HG02623 (cell line): ENCODE measurements at regions not wholly inside any gene's neighbourhood (a gene's known extent, or its start where the extent isn't known, plus 50 kb on each side); places are given as distances from the start of the nearest gene placed in this dataset.

Experiments used
- ATAC-seq: cut with Tn5 transposase; IDR thresholded peaks from one replicate; pipeline ENCODE4 v1.9.1; 2021; ENCODE audit warnings: moderate library complexity; ENCODE audit not compliant: unreplicated experiment

DNA sequence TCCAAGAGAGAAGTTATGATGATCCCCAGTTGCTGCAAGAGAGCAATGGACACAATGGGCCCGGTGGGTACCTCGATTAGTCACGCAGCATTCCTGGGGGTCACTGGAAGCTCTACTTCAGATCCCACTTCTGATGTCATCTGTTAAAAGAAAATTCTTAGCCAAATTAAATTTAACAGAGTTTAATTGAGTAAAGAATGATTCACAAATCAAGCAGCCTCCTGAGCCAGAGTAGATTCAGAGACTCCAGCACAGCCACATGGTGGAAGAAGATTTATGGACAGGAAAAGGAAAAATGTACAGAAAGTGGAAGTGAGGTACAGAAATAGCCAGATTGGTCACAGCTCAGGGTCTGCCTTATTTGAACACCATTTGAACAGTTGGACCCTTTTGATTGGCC is 107.5 kb downstream of the SPTSSA start:
- no peak for ATAC-seq

DNA sequence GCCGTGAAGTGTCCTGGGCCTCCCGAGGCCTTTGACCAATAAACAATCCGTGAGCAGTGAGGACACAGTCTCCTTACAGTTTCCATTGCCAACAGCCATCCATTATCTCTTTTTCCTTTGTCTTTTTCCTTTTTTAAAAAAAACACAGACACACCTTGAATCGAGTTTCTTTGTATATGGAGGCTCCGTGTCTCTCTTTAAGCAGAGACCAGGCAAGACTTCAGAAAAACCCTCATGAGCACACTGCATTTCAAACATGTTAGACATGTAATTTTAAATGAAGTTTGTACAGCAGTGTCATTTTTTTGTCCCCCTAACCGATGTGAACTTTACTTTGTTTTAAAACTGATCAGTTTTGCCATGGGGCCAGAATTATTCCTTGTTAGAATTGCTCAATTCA is 111.1 kb downstream of the SPTSSA start:
- no peak for ATAC-seq

DNA sequence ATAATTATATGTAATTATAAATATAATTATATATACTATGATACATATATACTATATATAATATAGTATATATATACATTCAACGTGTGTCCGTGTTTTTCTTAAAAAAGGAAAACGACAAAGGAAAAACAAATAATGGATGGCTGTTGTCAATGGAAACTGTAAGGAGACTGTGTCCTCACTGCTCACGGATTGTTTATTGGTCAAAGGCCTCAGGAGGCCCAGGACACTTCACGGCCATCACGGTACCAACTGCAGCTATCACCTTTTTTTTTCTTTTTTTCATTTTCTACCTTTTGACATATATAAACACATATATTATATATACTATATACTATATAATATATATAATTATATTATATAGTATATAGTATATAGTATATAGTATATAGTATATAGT is 113.4 kb downstream of the SPTSSA start:
- no peak for ATAC-seq

GRCh38 chr14:34347683-34348082 is 114.4 kb downstream of the SPTSSA start:
- peak; percentile 57 for ATAC-seq

- ATAC-seq: no peak
Measured at GRCh38 chr14:34345718-34346465, 116.1 kb downstream of the SPTSSA start.

DNA sequence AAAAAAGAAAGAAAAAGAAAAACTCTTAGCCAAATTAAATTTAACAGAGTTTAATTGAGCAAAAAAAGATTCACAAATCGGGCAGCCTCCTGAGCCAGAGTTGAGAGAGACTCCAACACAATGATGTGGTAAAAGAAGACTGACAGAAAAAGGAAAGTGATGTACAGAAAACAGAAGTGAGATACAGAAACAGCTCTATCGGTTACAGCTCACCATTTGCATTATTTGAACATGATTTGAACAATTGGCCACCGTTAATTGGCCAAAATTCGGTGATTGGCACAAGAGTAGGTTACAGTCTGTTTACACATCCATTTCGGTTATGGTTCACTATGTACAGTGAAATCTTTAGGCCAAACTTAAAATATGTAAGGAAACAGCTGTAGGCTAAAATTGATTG is 117.7 kb downstream of the SPTSSA start:
- ATAC-seq: no peak

GRCh38 chr14:34340025-34340625 is 121.9 kb downstream of the SPTSSA start:
- no peak for ATAC-seq

GRCh38 chr14:34338056-34338455 is 124.0 kb downstream of the SPTSSA start:
- no peak for ATAC-seq

DNA sequence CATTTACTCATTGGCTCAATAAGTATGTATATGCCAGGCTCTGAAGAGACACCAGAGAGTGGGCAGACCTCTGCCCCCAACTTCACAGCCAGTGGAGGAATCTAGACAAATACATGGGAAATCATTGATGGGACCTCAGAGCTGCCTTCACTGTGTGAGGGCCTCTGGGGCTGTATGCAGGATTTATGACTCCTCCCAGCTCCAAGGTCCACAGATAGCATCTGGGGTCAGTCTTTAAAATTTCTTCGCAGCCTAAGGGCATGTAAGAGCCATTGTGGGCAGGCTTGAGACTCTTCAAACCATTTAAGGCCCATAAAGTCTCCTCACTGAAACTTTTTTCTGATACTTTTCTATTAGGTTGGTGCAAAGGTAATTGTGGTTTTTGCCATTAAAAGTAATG is 125.5 kb downstream of the SPTSSA start:
- ATAC-seq: no peak

GRCh38 chr14:34335968-34336367 is 126.1 kb downstream of the SPTSSA start:
- ATAC-seq: no peak

- ATAC-seq: no peak
Measured at GRCh38 chr14:34334329-34334728, 127.7 kb downstream of the SPTSSA start.

- ATAC-seq: peak; percentile 81
Measured at GRCh38 chr14:34331728-34332623, 130.1 kb downstream of the SPTSSA start.

DNA sequence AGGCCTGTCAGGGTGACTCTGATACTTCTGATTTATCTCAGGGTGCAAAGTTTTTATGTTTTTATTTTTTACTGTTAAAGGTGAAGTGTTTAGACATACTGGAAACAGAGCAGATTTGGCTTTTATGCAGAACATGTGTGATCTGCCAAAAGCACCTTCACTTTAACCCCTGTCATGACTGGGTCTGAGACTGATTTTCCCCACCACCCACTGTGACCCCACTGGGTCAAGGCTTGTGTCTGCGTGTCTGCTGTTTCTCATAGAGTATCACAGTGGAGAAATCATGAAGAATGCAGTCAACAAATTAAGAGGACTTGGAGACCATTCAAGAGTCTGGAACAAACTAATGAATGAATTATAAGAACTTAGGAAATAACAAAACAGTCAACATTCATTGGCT is 131.2 kb downstream of the SPTSSA start:
- no peak for ATAC-seq

GRCh38 chr14:34329301-34329700 is 132.7 kb downstream of the SPTSSA start:
- no peak for ATAC-seq

DNA sequence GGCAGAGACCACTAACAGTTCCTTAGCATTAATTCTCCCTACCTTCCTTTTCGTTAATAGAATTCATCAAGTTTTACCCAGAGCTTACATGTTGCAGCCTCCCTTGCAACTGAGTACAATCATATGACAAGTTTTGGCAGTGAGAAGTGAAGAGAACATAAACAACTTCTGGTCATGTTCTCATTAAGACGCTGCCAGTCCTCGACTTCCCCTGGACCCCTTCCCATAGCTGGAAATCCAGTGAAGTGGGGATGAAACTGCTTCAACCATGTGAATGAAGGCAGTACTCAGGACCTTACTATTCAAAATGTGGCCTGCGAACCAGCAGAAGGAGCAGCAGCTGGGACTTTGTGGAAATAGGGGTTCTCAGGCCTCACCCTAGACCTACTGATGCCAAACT is 133.9 kb downstream of the SPTSSA start:
- no peak for ATAC-seq

DNA sequence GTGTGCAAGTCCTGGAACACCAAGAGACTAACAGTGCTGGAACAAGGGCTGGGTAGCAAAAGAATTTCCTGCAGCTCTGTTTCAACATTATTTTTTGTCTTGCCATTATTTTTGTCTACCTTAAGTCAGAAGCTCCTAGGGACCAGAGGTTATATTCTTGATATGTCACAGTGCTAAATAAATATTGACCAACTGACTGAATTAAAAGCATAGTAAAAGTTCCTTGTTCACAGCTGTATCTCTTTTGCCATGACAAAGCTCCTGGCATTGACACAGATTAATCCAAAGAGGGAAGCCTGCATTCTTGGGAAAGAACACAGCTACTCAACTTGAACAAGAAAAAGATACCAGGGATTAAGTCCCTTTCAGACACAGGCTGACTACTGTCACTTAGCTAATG is 136.5 kb downstream of the SPTSSA start:
- no peak for ATAC-seq

- ATAC-seq: no peak
Measured at GRCh38 chr14:34324363-34324795, 137.7 kb downstream of the SPTSSA start.

DNA sequence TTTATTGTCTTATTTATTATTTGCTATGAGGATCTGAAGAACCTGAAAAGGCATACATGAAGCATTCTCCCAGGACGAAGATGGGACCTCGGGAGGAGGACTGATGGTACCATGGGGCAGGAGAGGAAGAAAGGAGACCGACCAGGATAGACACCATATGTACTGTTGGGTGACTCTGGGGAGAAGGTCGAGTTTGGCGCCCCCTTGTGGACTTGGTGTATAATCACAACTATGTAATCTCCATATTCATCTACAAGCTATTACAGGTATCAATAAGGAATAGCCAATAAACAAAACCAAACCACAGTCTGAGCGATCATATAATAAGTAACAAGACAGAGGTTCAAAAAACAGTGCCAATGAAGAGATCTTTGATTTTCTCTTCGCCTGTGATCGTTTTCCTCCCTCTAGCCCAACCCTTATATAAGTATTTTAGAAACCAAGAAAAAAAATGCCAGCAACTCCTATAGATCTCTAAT is 139.1 kb downstream of the SPTSSA start:
- ATAC-seq: no peak

- ATAC-seq: no peak
Measured at GRCh38 chr14:34319140-34319539, 142.9 kb downstream of the SPTSSA start.

GRCh38 chr14:34318014-34318413 is 144.0 kb downstream of the SPTSSA start:
- ATAC-seq: no peak

DNA sequence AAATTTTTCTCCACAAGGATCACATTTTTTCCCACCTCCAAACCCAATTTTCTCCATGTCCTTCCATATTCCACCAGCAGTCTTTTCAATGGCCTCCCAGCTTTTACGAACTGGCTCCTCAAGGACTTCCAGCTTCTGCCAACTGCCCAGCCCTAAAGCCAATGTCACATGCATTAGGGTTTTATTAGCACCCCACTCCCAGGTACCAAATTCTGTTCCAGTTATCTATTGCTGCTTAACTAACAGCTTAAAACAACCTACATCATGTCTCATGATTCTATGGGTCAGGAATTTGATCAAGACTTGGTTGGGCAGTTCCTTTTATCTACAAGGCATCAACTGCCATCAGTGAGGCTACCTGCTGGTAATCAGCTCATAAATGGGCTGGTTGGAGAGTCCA is 151.3 kb downstream of the SPTSSA start:
- no peak for ATAC-seq

GRCh38 chr14:34303811-34304210 is 158.2 kb downstream of the SPTSSA start:
- no peak for ATAC-seq
